Colonic mucosa (tissue), 4 donors: ENCODE measurements at regions not wholly inside any gene's neighbourhood (a gene's known extent, or its start where the extent isn't known, plus 50 kb on each side); places are given as distances from the start of the nearest gene placed in this dataset.

Experiments
- DNase-seq: peaks from one replicate; pipeline ENCODE4 v3.0.0-alpha.2; 2020
- H3K27ac ChIP-seq: fragments of 200-600 bp; one replicate; pipeline ENCODE4 v1.8.0; 2021
- H3K27me3 ChIP-seq: fragments of 200-600 bp; one replicate; pipeline ENCODE4 v1.8.0; 2021
- H3K36me3 ChIP-seq: fragments of 200-600 bp; one replicate; pipeline ENCODE4 v1.8.0; 2021
- H3K4me1 ChIP-seq: fragments of 200-600 bp; one replicate; pipeline ENCODE4 v1.8.0; 2021; ENCODE audit warnings: mild to moderate bottlenecking
- H3K4me3 ChIP-seq: fragments of 200-600 bp; one replicate; pipeline ENCODE4 v1.8.0; 2021
- H3K9ac ChIP-seq, 2 donors: one replicate each; pipeline ENCODE4 v1.7.0; 2013; ENCODE audit warnings: control low read depth in 2 of 2, low read depth in 2 of 2, low read length in 2 of 2
- H3K9me3 ChIP-seq: fragments of 200-600 bp; one replicate; pipeline ENCODE4 v1.8.0; 2021
- intact Hi-C: fragments of 100-400 bp; cut with DNase I; formaldehyde crosslinking; loops from one replicate; pipeline ENCODE4 v1.14.1; 2022
- TF ChIP-seq, protein P1 (sequence below): fragments of 200-600 bp; IDR thresholded peaks from one replicate; pipeline ENCODE4 v1.8.0; 2022; ENCODE audit warnings: antibody characterized with exemption, mild to moderate bottlenecking
- donor health status: healthy.
- donor health status: DM: no; HTN: no; CAD: no.
- donor health status: DM: no; HTN: no; CAD: no.

DNA sequence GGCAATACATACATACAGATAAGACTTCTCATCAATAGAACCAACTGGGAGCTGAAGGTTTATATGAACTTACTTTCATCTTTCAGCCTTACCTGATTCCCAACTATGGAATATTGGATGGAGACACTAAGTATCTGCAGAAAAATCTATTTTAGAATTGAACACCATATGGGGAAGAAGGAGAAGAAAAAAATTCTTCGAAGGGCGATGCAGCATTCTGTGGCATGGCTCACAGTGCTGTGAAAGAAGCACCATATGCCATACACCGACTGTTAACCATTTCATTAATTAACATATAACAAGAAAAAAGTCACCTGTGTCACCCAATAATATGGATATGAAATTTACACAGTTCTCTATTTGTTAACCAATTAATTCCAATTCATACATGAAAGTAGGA lies 1374.4 kb upstream of the MAP3K7 start:
- no peaks in the 10 kb centered on the region for H3K27me3 ChIP-seq
- no peaks in the 10 kb centered on the region for H3K36me3 ChIP-seq
- no peak overlapping the region for H3K27ac ChIP-seq
- TF ChIP-seq, protein P1, sequence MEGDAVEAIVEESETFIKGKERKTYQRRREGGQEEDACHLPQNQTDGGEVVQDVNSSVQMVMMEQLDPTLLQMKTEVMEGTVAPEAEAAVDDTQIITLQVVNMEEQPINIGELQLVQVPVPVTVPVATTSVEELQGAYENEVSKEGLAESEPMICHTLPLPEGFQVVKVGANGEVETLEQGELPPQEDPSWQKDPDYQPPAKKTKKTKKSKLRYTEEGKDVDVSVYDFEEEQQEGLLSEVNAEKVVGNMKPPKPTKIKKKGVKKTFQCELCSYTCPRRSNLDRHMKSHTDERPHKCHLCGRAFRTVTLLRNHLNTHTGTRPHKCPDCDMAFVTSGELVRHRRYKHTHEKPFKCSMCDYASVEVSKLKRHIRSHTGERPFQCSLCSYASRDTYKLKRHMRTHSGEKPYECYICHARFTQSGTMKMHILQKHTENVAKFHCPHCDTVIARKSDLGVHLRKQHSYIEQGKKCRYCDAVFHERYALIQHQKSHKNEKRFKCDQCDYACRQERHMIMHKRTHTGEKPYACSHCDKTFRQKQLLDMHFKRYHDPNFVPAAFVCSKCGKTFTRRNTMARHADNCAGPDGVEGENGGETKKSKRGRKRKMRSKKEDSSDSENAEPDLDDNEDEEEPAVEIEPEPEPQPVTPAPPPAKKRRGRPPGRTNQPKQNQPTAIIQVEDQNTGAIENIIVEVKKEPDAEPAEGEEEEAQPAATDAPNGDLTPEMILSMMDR = no peak
- intact Hi-C loops = no loop called here
- H3K4me3 ChIP-seq = no peak overlapping the region
- H3K9me3 ChIP-seq = peaks cover 4% of the 10 kb centered on the region
- no peak overlapping the region for H3K9ac ChIP-seq
- no peak for DNase-seq
- H3K4me1 ChIP-seq = no peaks in the 10 kb centered on the region

DNA sequence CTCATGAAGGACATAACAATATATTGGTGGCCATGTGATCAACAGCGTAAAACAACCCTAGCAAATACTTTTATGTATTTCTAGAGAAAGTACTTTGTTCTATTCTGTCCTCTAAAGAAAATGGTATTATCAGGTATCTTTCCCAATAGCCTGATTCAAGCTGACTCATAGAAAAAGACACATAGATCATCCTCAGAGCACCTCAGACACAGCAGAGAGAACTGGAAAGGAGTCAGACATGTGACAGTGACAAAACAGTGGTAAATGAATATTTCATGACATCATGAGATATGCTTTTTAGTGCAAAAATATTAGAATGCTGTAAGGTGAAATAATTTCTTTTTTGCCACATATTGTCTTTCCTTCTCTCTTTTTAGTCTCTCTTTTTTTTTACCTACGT lies 1355.0 kb upstream of the MAP3K7 start:
- H3K9me3 ChIP-seq = no peaks in the 10 kb centered on the region
- intact Hi-C loops = no loop called here

DNA sequence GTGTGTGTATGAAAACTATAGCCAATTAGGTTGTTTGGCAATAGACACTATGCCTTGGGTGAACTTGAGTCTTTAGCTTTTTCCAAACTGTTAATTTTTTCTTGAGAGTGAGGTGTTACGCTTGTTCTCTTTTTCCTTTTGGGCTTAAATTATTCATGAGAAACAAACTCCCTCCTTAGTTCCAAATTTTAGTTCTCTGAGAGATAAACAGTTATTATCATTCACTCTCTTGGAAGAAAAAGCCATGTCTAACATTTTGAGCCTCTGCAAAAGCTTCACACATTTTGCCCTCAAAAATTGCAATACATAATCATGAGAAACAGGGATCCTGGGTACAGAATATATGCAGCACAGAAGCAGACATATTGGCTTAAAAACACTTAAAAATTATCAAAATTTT lies 1353.9 kb upstream of the MAP3K7 start:
- Histone ChIP-seq H3K4me1 (no peaks in the 10 kb centered on the region), H3K9ac (no peak overlapping the region), H3K27ac (no peak overlapping the region), H3K27me3 (no peaks in the 10 kb centered on the region), H3K9me3 (no peaks in the 10 kb centered on the region), H3K36me3 (no peaks in the 10 kb centered on the region), H3K4me3 (no peak overlapping the region)
- no peak for DNase-seq
- intact Hi-C loops = no loop called here
- TF ChIP-seq, protein P1 = no peak

More for the DNA sequence above, 1355.0 kb upstream of the MAP3K7 start:
- DNase-seq = no peak
- TF ChIP-seq, protein P1 = no peak
- no peaks in the 10 kb centered on the region for H3K27me3 ChIP-seq
- no peak overlapping the region for H3K4me3 ChIP-seq
- no peaks in the 10 kb centered on the region for H3K4me1 ChIP-seq
- H3K27ac ChIP-seq = no peak overlapping the region
- no peaks in the 10 kb centered on the region for H3K36me3 ChIP-seq
- no peak overlapping the region for H3K9ac ChIP-seq

DNA sequence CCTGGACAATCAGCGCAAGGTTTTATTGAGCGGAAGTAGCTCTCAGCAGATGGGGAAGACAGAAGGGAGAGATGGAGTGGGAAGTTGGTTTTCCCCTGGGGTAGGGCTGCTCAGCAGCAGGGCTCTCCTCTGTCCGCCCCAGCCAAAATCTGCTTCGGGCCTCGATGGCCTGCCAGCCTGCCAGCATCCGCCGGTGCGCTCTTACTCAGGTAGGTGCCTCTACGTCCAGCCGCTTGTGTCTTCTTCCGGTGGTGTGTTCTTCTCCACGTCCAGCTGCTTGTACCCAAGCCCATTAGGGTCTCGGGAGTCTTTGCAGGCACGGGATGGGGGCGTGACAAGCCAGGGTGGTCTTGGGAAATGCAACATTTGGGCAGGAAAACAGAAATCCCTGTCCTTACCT lies 1340.0 kb upstream of the MAP3K7 start:
- no peak overlapping the region for H3K9ac ChIP-seq
- intact Hi-C loops = no loop called here
- no peaks in the 10 kb centered on the region for H3K4me1 ChIP-seq
- no peaks in the 10 kb centered on the region for H3K36me3 ChIP-seq
- H3K4me3 ChIP-seq = no peak overlapping the region
- TF ChIP-seq, protein P1 = no peak
- no peaks in the 10 kb centered on the region for H3K9me3 ChIP-seq
- H3K27ac ChIP-seq = no peak overlapping the region
- no peaks in the 10 kb centered on the region for H3K27me3 ChIP-seq
- no peak for DNase-seq

DNA sequence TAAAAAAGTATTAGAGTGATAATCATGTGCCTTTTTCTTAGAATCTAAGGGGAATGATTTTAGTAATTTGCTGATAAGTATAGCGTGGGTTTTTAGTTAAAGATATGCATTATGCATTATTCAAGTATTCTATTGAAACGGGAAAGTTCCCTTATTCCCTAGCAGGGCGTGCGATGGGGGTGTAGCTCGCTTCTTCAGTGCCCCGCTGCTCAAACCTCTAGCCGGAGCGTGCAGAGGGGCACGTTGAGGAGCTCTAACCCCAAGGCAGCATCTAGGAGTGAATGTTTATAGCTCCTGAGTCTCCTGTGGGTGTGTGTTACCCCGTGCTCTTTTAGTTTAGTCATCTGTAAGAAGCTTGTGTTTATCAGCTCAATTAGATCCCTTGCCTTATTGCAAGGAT lies 1339.5 kb upstream of the MAP3K7 start:
- DNase-seq = no peak
- H3K4me1 ChIP-seq = no peaks in the 10 kb centered on the region
- TF ChIP-seq, protein P1 = no peak
- H3K36me3 ChIP-seq = no peaks in the 10 kb centered on the region
- H3K4me3 ChIP-seq = no peak overlapping the region
- H3K9me3 ChIP-seq = no peaks in the 10 kb centered on the region
- no peak overlapping the region for H3K9ac ChIP-seq
- no peak overlapping the region for H3K27ac ChIP-seq
- no peaks in the 10 kb centered on the region for H3K27me3 ChIP-seq
- intact Hi-C loops = no loop called here

DNA sequence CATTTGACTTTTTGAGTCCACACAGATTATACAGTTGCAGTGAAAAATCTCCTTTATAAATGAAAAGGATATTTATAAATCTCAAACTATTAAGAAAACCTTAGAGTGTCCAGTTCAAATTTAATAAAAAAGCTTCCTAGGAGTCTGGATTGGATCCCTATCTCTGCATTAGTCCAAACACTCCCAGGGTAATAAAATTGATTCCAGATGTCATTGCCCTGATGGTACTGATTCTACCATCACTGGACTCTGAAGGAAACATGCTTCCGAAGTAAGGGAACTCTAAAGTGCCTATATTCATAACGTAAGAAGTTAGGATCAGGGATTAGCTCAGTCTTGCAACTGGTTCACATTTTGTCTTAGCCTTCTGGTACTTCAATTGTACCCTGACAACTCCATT lies 1325.1 kb upstream of the MAP3K7 start:
- no peaks in the 10 kb centered on the region for H3K4me1 ChIP-seq
- no peak for DNase-seq
- peaks cover 4% of the 10 kb centered on the region for H3K9me3 ChIP-seq
- TF ChIP-seq, protein P1 = no peak
- H3K9ac ChIP-seq = no peak overlapping the region
- no peak overlapping the region for H3K4me3 ChIP-seq
- no peaks in the 10 kb centered on the region for H3K27me3 ChIP-seq
- H3K27ac ChIP-seq = no peak overlapping the region
- H3K36me3 ChIP-seq = no peaks in the 10 kb centered on the region
- intact Hi-C loops = no loop called here
